ENCODE measurements at regions not wholly inside any gene's neighbourhood (a gene's known extent, or its start where the extent isn't known, plus 50 kb on each side); places are given as distances from the start of the nearest gene placed in this dataset.

- no peak for TF ChIP-seq CTCF (IDR thresholded peaks at IDR 0.05)
- TF ChIP-seq POLR2A (IDR thresholded peaks at IDR 0.05), result no peak
Measured at GRCh38 chr3:194079702-194080172, 56.2 kb upstream of the HES1 start.
